UCSD-AML1 (cell line): ENCODE measurements at regions not wholly inside any gene's neighbourhood (a gene's known extent, or its start where the extent isn't known, plus 50 kb on each side); places are given as distances from the start of the nearest gene placed in this dataset.
A peak's percentile ranks its signal among the peaks of the same experiment; 100 is the strongest.

Experiments
- DNase-seq: peaks from one replicate; lab custom pipeline; 2025; ENCODE audit not compliant: unreplicated experiment; lab: John Stamatoyannopoulos, UW

DNA sequence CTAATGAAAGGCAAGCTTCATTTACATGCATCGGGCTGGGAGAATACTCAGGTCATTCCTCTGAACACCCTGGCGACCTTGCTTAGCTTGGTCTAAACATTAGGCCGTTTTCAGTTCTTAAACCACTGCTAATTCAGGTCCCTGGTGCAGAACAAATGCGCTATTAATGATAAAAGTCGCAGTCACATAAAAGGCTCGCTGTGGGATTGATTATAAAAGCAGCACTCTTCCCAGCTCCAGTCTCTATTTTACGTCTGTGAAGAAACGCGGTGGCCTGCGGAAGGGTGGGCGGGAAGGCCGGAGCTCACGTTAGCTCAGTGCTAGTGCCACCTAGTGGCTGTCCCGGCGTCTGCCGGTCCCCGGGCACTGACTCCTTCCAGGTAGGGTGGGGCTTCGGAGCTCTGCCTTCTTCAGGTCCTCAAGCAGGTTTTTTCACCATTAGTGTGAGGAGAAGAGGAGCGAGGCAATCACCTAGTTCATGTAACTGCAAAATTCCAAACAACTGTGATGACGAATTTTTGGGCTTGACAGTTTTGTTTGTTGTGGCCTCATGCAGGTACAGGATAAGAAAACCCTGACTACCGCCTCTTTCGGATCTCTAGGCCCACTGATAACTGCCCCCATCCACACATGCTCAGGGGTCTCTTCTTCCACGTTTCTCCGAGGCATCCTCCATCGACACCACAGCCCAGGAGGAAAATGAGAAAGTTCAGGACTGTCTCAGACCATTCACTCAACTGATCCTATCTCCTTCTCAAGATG is 66.5 kb upstream of the CLMP start:
- DNase-seq = peak; percentile 56

DNA sequence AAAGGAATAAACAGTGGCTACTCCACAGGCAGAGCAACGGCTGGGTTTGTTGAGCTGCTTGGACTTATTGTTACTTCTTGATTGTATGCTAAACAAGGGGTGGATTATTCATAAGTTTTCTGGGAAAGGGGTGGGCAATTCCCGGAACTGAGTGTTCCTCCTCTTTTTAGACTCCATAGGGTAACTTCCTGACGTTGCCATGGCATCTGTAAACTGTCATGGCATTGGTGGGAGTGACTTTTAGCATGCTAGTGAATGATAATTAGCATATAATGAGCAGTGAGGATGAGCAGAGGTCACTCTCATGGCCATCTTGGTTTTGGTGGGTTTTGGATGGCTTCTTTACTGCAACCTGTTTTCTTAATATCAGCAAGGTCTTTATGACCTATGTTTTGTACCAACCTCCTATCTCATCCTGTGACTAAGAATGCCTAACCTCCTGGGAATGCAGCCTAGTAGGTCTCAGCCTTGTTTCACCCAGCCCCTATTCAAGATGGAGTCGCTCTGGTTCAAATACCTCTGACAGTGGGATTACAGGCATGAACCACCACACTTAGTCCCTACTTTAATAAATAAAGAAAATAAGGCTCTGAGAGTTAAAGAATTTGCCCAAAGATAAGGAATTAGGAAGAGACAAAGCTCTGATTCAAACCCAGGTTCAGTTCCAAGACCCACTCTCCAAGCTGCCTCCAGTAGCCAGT is 65.6 kb upstream of the CLMP start:
- DNase-seq = no peak

DNA sequence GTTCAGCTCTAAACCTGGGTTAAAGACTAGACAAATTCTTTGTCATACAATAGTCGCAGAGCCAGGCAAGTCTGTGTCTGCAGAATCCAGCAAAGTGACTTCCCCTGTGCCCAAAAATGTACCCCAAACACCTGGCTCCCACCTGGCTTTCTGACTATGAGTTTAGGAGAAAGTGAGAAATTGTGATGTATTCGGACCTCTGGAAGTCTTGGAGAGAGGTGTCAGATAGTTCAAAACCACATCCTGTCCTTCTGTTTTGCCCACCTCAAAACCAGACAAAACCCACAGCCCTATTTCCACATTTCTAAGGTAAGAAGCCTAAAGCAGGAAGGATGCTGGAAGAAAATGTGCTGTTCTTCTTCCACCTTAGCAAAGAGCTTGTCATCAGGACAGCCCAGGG is 63.8 kb upstream of the CLMP start:
- DNase-seq = no peak

DNA sequence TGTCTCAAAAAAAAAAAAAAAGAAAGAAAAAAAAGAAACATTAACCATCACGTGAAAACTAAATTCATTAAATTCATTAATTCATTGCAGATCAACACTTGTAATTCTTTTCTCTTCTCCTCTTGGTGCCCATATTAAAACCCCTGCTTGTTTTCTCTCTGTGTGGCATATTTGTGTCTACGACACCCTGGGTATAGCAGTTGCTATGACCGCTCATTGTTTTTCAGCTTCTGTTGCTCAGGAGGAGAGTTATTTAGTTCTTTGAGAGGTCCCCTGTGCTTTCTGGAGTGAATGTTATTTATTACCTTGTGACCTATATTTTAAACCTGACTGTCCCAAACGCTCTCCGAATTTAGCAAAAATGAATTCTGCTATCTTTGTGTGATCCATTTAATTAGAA is 62.3 kb upstream of the CLMP start:
- DNase-seq = no peak

DNA sequence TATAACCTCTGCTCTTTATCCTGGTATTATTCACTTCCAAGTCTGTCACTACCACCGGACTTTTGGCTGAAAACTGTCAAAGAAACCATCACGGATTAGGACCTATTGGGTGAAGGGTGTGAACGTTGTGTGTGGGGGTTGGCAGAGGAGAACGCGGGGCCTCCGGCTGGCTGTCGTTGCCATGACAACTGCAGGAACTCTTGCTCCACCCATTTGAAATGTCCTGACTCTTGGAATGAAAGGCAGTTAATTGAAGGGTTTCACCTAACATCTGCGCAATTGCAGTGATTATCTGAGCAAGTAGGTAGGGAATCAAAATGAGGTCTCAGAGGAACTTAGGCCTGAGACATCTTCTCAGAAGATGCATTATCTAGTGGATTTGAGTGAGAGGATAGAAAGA is 60.9 kb upstream of the CLMP start:
- DNase-seq = no peak

DNA sequence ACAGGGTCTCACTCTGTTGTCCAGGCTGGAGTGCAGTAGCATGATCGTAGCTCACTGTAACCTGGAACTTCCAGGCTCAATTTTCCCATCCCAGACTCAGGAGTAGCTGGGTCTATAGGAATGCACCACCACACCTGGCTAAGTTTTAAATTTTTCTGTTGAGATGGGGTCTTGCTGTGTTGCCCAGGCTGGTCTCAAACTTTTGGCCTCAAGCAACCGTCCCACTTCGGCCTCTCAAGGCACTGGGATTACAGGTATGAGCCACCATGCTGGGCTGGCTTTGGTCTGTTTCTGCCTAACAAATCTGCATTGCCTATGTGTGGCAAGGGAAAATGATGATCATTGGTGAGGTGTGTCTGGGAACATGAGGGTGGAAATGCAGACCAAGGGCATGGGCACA is 59.3 kb upstream of the CLMP start:
- no peak for DNase-seq

DNA sequence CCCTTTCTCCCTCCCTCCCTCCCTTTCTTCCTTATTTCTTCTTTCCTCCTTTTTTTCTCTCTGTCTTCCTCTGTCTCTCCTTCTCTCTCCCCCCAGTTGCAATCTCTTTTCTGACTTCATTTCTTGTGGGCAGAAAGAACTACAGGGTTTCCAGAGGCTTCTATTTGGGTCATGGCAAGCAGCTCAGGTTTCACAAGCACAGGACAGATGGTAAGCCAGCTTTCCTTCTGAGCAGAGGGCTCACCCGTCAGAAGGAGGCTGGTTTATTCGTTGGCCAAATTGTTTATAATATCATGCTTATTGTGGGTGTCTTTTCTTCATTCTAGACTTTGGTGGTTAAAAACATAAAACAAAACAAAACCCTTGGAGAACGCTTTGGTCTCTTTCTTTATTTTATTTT is 58.9 kb upstream of the CLMP start:
- no peak for DNase-seq

DNA sequence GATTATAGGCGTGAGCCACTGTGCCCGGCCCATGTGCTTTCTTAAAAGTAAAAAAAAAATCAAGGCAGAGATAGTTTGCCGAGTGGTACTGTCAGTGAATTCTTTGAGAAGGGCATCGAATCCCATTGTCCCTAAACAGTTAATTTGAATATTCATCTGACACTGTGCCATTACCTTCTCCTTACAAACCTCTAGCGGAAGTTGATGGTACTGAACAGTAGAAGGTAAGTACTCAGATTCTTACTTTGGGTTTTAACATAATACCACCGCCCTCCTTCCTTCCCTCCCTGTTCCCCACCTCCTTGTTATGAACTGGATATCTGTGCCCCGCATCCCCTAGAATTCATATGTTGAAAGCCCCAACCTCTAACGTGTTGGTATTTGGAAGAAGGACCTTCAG is 58.2 kb upstream of the CLMP start:
- no peak for DNase-seq

DNA sequence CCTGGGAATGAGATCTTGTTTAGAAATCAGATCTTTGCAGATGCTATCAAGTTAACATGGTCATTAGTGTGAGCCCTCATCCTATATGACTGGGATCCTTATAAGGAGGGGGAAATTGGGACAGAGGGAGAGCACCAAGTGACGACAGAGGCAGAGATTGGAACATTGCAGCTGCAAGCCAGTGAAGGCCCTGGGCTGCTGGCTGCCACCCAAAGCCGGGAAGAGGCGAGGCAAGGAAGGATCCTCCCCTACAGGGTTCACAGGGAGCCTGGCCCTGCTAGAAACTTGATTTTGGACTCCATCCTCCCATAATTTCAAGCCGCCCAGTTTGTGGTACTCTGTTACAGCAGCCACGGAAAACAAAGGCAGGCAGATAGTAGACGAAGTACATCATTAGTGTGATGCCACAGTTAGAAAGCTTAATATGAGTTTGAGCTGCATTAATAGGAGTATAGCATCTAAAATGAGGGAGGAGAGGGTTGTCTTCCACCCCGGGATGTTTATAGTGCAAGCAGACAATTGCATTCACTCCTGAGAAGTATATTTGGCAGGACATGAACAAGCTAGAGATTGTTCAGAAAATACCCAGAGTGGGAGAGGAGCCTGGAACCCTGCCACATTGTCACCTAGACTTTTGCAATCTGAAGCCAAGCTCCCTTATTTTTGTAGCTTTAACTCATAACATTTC is 56.8 kb upstream of the CLMP start:
- no peak for DNase-seq

DNA sequence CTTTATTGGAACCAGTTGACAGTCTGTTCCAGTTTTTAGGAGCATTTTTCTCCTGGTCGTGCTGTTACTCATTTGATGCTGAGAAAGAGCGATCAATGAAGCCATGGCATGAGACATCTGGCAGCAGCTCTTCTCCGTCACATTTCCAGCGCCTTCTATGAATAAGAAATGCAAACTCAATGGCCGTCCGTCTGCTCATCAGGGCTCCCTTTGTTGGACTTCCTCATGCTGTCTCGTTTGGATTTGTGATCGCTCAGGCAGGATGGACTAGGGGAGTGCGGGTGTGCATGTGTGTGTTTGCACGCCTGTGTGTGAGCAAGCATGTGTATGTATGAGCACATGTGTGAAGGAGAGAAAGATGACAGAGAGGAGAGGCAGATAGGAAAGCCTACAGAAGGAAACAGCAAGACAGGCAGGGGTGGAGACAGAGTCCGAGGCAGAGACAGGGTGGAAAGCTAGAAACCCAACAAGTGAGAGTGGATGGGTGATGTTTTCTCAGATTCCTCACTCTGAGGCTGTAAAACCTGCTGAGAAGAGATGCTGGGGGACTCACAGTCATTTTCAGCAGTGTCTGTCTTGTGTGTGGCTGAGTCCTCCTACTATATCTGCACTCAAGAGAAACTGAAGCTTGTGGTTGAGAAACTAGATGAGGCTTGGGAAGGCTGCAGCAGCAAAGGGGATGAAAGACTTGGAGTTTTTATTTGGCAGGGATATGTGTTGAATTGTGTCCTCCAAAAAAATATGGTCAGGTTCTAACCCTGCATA is 56.0 kb upstream of the CLMP start:
- no peak for DNase-seq

DNA sequence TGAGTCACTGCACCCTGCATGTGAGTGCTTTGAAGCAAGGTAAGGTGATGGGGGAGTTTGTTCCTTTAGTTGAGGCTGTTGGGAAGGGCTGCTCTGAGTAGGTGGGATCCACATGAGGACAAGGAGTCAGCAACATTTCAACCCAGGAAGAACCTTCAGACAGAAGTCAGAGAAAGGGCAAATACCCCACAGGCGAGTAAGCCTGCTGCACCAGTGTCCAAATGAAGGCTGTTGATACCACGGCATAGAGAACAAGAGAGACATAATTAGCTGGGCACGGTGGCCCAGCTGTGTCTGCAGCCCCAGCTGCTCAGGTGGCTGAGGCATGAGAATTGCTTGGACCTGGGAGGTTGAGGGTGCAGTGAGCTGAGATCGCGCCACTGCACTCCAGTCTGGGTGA is 54.3 kb upstream of the CLMP start:
- DNase-seq = no peak

DNA sequence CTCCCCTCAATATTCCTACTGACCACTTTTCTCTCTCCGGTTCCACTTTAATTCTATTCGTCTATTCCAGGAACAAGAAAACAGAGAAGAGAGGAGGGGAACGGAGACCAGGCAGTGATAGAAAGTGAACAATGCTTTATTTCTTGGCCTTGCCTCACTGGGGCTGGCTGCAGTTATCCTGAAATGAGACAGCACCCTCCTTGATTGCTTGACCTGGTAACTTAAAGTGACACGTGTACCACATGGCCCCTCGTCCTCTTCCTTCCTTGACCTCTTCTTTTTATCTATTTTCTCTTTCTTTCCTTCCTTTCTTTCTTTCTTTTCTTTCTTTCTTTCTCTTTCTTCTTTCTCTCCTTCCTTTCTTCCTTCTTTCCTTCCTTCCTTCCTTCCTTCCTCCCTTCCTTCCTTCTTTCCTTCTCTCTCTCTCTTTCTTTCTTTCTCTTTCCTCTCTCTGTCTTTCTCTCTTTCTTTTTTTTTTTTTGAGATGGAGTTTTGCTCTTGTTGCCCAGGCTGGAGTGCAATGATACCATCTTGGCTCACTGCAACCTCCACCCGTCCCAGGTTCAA is 52.8 kb upstream of the CLMP start:
- no peak for DNase-seq

DNA sequence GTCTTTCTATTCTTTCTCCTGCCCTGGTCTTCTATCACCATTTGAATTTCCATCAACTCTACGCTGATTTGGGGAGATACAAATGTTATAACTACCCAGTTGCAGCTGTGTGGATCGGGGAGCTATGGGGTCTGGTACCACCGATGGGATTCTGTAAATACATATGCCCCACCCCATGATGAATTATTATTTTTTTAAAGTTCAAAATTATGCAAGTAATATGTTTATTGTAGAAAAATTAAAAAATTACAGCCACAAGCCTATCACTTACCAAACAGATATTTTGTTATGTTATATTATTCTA is 52.4 kb upstream of the CLMP start:
- DNase-seq = no peak

DNA sequence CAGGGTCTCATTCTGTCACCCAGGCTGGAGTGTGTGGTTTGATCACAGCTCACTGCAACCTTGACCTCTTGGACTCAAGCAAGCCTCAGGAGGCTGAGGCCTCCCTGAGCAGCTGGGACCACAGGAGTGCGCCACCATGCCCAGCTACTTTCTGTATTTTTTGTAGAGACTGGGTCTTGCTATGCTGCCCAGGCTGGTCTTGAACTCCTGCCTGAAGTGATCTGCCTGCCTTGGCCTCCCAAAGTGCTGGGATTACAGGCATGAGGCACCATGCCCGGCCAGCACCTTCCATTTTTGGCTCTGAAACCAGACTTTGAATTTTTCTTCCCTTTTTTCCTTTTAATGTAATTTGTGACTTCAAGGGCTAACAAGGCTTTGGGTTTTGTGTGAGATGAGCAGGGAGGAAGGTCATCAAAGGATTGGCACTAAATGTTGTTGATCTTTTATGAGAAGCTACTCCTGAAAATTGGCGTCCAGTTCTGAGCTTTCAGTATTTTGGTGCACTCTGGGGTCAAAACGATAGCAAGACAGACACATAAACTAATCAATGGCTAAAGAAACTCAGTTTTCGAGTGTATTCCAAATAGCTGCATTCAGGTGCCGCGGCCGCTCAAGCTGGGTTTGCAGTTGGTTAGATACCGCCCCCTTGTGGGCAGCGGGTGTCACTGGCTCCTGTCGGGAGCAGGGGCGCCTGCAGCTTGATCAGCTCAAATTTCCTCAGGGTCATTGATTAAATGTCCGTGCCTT is 51.9 kb upstream of the CLMP start:
- peak; percentile 65 for DNase-seq

DNA sequence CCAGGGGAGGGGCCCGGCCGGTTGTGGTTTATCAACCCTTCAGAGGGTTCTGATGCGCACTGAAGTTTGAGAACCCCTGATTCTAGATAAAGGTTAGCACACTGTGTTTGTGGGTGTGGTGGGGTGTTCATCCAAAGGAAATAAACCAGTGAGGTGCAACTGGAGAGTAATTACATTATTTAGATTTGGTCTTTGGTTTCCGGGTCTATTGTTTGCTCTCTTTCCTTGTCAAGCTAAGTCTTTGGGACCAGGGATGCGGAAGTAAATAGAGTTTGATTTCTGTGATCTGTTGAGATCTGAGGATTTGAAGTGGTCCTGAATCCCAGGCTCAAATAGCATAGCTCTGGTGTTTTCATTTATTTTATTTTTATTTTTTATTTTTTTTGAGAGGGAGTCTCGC is 50.5 kb upstream of the CLMP start:
- no peak for DNase-seq
